GM12878 (cell line): ENCODE measurements at regions not wholly inside any gene's neighbourhood (a gene's known extent, or its start where the extent isn't known, plus 50 kb on each side); places are given as distances from the start of the nearest gene placed in this dataset.

Experiments used
- ATAC-seq: fragments of 200-7000 bp; cut with Tn5 transposase; 3 replicates; pipeline ENCODE4 v1.9.1; 2020; ENCODE audit warnings: mild to moderate bottlenecking, moderate library complexity
- BruUV-seq: library from RNA; stranded (reverse); fragments of 400-500 nt; replicated peaks from 2 replicates; lab custom pipeline; 2021; lab: Mats Ljungman, UMichigan
- CTCF ChIA-PET: fragments of 300-600 bp; sonication (Branson Sonifier 250); formaldehyde crosslinking; extraction: SDS; loops from one replicate; lab custom pipeline; 2021; ENCODE audit warnings: inconsistent platforms; lab: Yijun Ruan, JAX
- POLR2A ChIA-PET: fragments of 350-600 bp; formaldehyde crosslinking; extraction: SDS; loops from one replicate; lab custom pipeline; 2021; ENCODE audit warnings: inconsistent platforms; lab: Charles Lee
- RAD21 ChIA-PET: fragments of 300-600 bp; sonication (Branson Sonifier 250); formaldehyde crosslinking; loops from one replicate; lab custom pipeline; 2023; ENCODE audit warnings: antibody characterized with exemption; ENCODE audit not compliant: unreplicated experiment; lab: Charles Lee
- SMC1A ChIA-PET: fragments of 300-600 bp; sonication (Branson Sonifier 250); formaldehyde crosslinking; loops from one replicate; lab custom pipeline; 2023; ENCODE audit not compliant: unreplicated experiment, uncharacterized antibody; lab: Charles Lee
- DNase-seq: peaks from one replicate; pipeline ENCODE4 v3.0.0-alpha.2; 2011; ENCODE audit warnings: low read depth, low spot score
- FAIRE-seq: peaks from 3 replicates; lab custom pipeline; 2011; peaks lifted over from hg19 to GRCh38; lab: Jason Lieb, UNC
- H2AFZ ChIP-seq: 2 replicates; pipeline ENCODE4 v1.6.0; 2011; ENCODE audit warnings: low read depth, low read length, control low read depth; ENCODE audit not compliant: control insufficient read depth
- H3K27ac ChIP-seq: 2 replicates; pipeline ENCODE4 v1.5.1; 2011; ENCODE audit warnings: control low read depth; ENCODE audit not compliant: control insufficient read depth, insufficient read depth
- H3K27me3 ChIP-seq, 2 experiments: replicated peaks in 1 of 2; 2 replicates each; pipeline versions ENCODE4 v1.6.0 to v1.6.1; 2011; ENCODE audit warnings: low read length in 1 of 2; ENCODE audit not compliant: control insufficient read depth in 2 of 2, insufficient read depth in 2 of 2
- H3K36me3 ChIP-seq, 2 experiments: 2 replicates each; pipeline ENCODE4 v1.5.1; 2011; ENCODE audit warnings: low read length in 1 of 2; ENCODE audit not compliant: control insufficient read depth in 2 of 2, insufficient read depth in 2 of 2
- H3K4me1 ChIP-seq: 2 replicates; pipeline ENCODE4 v1.6.1; 2011; ENCODE audit warnings: mild to moderate bottlenecking, low read length, moderate library complexity, mixed read lengths; ENCODE audit not compliant: control insufficient read depth, insufficient read depth
- H3K4me2 ChIP-seq: 2 replicates; pipeline ENCODE4 v1.6.0; 2011; ENCODE audit warnings: control low read depth; ENCODE audit not compliant: control insufficient read depth, insufficient read depth
- H3K4me3 ChIP-seq: fragments of 200-600 bp; sonication (generic); 2 replicates; pipeline ENCODE4 v1.5.1; 2016
- H3K79me2 ChIP-seq: 2 replicates; pipeline ENCODE4 v1.6.0; 2011; ENCODE audit warnings: low read length; ENCODE audit not compliant: control insufficient read depth, insufficient read depth
- H3K9ac ChIP-seq: 2 replicates; pipeline ENCODE4 v1.8.0; 2011; ENCODE audit warnings: low read length, control low read depth, mixed read lengths; ENCODE audit not compliant: control insufficient read depth, insufficient read depth
- H3K9me3 ChIP-seq: replicated peaks from 3 replicates; pipeline ENCODE4 v1.5.1; 2011; ENCODE audit warnings: mild to moderate bottlenecking, low read length; ENCODE audit not compliant: control insufficient read depth, insufficient read depth
- H4K20me1 ChIP-seq: 2 replicates; pipeline ENCODE4 v1.6.0; 2011; ENCODE audit not compliant: control insufficient read depth, insufficient read depth
- BCL11A ChIP-seq: IDR thresholded peaks from 2 replicates; pipeline ENCODE4 v1.6.1; 2011; ENCODE audit warnings: low read depth, low read length
- CBX3 ChIP-seq: fragments of 200-600 bp; sonication (generic); IDR thresholded peaks from 2 replicates; pipeline ENCODE4 v1.6.1; 2016; ENCODE audit warnings: low read depth, borderline replicate concordance
- IRF5 ChIP-seq: fragments of 450-650 bp; IDR thresholded peaks from 2 replicates; pipeline ENCODE4 v1.6.1; 2017; ENCODE audit warnings: borderline replicate concordance
- MYC ChIP-seq: IDR thresholded peaks from 2 replicates; pipeline ENCODE4 v1.6.1; 2011; ENCODE audit warnings: mild to moderate bottlenecking, low read length, moderate library complexity, inconsistent platforms; ENCODE audit not compliant: insufficient read depth, insufficient replicate concordance, insufficient read length, severe bottlenecking
- NBN ChIP-seq: fragments of 450-650 bp; IDR thresholded peaks from 2 replicates; pipeline ENCODE4 v1.6.1; 2016
- REST ChIP-seq: IDR thresholded peaks from 2 replicates; pipeline ENCODE4 v1.6.1; 2012; ENCODE audit warnings: mild to moderate bottlenecking, low read depth, low read length
- RUNX3 ChIP-seq: IDR thresholded peaks from 2 replicates; pipeline ENCODE4 v1.6.1; 2012; ENCODE audit warnings: low read length, inconsistent platforms
- SUPT20H ChIP-seq: IDR thresholded peaks from 2 replicates; pipeline ENCODE4 v1.6.1; 2011; ENCODE audit warnings: low read depth, mild to moderate bottlenecking, low read length, moderate library complexity, borderline replicate concordance; ENCODE audit not compliant: control insufficient read depth
- ZNF207 ChIP-seq: fragments of 450-650 bp; IDR thresholded peaks from 2 replicates; pipeline ENCODE4 v1.6.1; 2014; ENCODE audit warnings: antibody characterized with exemption, mild to moderate bottlenecking, borderline replicate concordance
- ZNF24 ChIP-seq: fragments of 450-650 bp; IDR thresholded peaks from 2 replicates; pipeline ENCODE4 v1.6.1; 2017; ENCODE audit warnings: antibody characterized with exemption, mild to moderate bottlenecking
- in situ Hi-C: fragments of 300-500 bp; cut with MboI; formaldehyde crosslinking; loops from 9 replicates; pipeline ENCODE4 v1.14.3; 2018; ENCODE audit warnings: mixed read lengths
- intact Hi-C: fragments of 100-400 bp; cut with micrococcal nuclease; formaldehyde crosslinking; loops from one replicate; pipeline ENCODE4 v1.14.2; 2022; ENCODE audit not compliant: unreplicated experiment

- H4K20me1 ChIP-seq, result no peaks in the 10 kb centered on the region
- H2AFZ ChIP-seq, result no peak overlapping the region
- no peak overlapping the region for H3K9ac ChIP-seq
- CTCF ChIA-PET, result no interaction called here
- no peak for ATAC-seq
- SMC1A ChIA-PET, result no interaction called here
- H3K4me2 ChIP-seq, result no peak overlapping the region
- no peak for FAIRE-seq
- H3K4me3 ChIP-seq, result no peak overlapping the region
- intact Hi-C loops, result no loop called here
- no peaks in the 10 kb centered on the region for H3K27me3 ChIP-seq
- BruUV-seq, result no TSS peak
- DNase-seq, result no peak
- RAD21 ChIA-PET, result no interaction called here
- TF ChIP-seq CBX3 (no peak), SUPT20H (no peak), MYC (no peak), RUNX3 (no peak), ZNF207 (no peak), REST (no peak), ZNF24 (no peak), NBN (no peak), BCL11A (no peak), IRF5 (no peak)
- TF ChIP-seq, all 136 proteins: peak for 0
- H3K9me3 ChIP-seq, result no peaks in the 10 kb centered on the region
- POLR2A ChIA-PET, result no interaction called here
- H3K4me1 ChIP-seq, result no peaks in the 10 kb centered on the region
- H3K27ac ChIP-seq, result no peak overlapping the region
- H3K79me2 ChIP-seq, result no peaks in the 10 kb centered on the region
- H3K36me3 ChIP-seq, result no peaks in the 10 kb centered on the region
- in situ Hi-C loops, result no loop called here
These were observed 510.2 kb downstream of the NTRK3 start for GRCh38 chr15:87746333-87746732.
